HL-60 (cell line): ENCODE measurements at regions not wholly inside any gene's neighbourhood (a gene's known extent, or its start where the extent isn't known, plus 50 kb on each side); places are given as distances from the start of the nearest gene placed in this dataset.

ENCODE experiments used
- POLR2AphosphoS5 ChIP-seq: IDR thresholded peaks from 2 replicates; pipeline ENCODE4 v1.6.1; 2012; ENCODE audit warnings: low read depth
- TF ChIP-seq, protein P1 (sequence below): IDR thresholded peaks from one replicate; pipeline ENCODE4 v1.5.1; 2011; ENCODE audit warnings: low read length, control low read depth, inconsistent platforms; ENCODE audit not compliant: insufficient read depth

DNA sequence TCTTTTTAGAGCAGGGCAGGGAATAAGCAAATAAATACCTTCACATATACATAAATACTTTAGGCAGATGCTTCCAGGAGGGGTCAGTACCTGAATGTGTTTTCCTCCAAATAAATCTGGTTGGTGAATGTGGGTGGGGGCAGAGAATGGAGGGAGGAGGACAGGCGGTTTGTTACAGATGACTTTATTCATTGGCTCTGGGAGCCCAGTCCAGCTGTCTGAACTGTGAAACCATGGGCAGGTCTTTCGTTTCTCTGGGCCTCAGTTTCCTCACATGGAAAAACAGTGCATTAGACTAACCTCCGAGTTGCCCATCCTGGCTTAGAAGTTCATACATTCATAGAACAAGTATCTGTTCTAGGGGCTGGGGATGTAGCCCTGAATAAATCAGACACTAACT, 124.6 kb downstream of the IER5 start:
- TF ChIP-seq, protein P1, sequence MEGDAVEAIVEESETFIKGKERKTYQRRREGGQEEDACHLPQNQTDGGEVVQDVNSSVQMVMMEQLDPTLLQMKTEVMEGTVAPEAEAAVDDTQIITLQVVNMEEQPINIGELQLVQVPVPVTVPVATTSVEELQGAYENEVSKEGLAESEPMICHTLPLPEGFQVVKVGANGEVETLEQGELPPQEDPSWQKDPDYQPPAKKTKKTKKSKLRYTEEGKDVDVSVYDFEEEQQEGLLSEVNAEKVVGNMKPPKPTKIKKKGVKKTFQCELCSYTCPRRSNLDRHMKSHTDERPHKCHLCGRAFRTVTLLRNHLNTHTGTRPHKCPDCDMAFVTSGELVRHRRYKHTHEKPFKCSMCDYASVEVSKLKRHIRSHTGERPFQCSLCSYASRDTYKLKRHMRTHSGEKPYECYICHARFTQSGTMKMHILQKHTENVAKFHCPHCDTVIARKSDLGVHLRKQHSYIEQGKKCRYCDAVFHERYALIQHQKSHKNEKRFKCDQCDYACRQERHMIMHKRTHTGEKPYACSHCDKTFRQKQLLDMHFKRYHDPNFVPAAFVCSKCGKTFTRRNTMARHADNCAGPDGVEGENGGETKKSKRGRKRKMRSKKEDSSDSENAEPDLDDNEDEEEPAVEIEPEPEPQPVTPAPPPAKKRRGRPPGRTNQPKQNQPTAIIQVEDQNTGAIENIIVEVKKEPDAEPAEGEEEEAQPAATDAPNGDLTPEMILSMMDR = no peak
- no peak for TF ChIP-seq POLR2AphosphoS5
